A549 (cell line): ENCODE measurements at regions not wholly inside any gene's neighbourhood (a gene's known extent, or its start where the extent isn't known, plus 50 kb on each side); places are given as distances from the start of the nearest gene placed in this dataset.

Experiments used
- POLR2AphosphoS2 ChIP-seq: conservative IDR thresholded peaks from 2 replicates; pipeline ENCODE4 v1.6.1; 2012; ENCODE audit warnings: low read length, improper control_type of control experiment, inconsistent platforms
- USF2 ChIP-seq: fragments of 450-650 bp; IDR thresholded peaks from 2 replicates; pipeline ENCODE4 v1.6.1; 2014; ENCODE audit warnings: antibody characterized with exemption
- TF ChIP-seq, protein P1 (sequence below): IDR thresholded peaks from 2 replicates; pipeline ENCODE4 v1.6.1; 2012
- TF ChIP-seq, protein P2 (sequence below): fragments of >200 bp; sonication (Bioruptor Twin); formaldehyde crosslinking; IDR thresholded peaks from 3 replicates; pipeline ENCODE4 v1.5.1; 2016

DNA sequence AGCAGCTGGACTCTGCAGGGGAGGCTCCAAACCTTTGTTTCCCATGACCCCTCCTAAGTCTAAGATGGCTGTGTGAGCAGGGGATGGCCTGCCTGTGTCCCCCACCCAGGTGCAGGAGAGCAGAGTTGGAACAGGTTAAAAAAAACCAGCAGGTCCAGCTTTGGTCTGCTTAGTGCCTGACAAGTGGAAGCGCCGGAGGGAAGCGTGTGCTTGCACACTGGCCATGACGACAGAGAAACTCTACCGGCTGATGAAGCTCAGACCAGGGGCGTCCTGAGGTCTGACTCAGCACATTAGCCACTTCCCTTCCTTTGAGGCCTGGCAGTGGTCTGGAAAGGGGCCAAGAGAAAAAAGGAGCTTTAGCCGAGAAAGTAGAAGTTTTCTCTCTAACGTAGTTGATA lies 280.1 kb downstream of the VRK1 start:
- TF ChIP-seq, protein P1, sequence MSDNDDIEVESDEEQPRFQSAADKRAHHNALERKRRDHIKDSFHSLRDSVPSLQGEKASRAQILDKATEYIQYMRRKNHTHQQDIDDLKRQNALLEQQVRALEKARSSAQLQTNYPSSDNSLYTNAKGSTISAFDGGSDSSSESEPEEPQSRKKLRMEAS, result no peak
- TF ChIP-seq, protein P2, sequence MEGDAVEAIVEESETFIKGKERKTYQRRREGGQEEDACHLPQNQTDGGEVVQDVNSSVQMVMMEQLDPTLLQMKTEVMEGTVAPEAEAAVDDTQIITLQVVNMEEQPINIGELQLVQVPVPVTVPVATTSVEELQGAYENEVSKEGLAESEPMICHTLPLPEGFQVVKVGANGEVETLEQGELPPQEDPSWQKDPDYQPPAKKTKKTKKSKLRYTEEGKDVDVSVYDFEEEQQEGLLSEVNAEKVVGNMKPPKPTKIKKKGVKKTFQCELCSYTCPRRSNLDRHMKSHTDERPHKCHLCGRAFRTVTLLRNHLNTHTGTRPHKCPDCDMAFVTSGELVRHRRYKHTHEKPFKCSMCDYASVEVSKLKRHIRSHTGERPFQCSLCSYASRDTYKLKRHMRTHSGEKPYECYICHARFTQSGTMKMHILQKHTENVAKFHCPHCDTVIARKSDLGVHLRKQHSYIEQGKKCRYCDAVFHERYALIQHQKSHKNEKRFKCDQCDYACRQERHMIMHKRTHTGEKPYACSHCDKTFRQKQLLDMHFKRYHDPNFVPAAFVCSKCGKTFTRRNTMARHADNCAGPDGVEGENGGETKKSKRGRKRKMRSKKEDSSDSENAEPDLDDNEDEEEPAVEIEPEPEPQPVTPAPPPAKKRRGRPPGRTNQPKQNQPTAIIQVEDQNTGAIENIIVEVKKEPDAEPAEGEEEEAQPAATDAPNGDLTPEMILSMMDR, result no peak
- no peak for TF ChIP-seq POLR2AphosphoS2
- TF ChIP-seq USF2, result no peak
